ENCODE measurements at regions not wholly inside any gene's neighbourhood (a gene's known extent, or its start where the extent isn't known, plus 50 kb on each side); places are given as distances from the start of the nearest gene placed in this dataset.
"Not testable (repeated sequence)": the region's sequence is repeated elsewhere in the genome, so short reads cannot be mapped to it uniquely, and the experiment has no call there.

- intact Hi-C loops (cut with micrococcal nuclease), result loop anchor here (5.0 kb wide), 2 partner anchors 998 to 1243 kb away; no protein-coding TSS in a partner anchor
Observed at GRCh38 chr7:81484261-81484660, 285.6 kb downstream of the HGF start.

- intact Hi-C loops (cut with micrococcal nuclease), result loop anchor here (2.0 to 5.0 kb wide), 3 partner anchors 1000 to 1245 kb away; no protein-coding TSS in a partner anchor
Observed at GRCh38 chr7:81482600-81483186, 287.2 kb downstream of the HGF start.

- intact Hi-C loops (cut with micrococcal nuclease), result no loop called here
Observed at GRCh38 chr7:81478664-81479063, 291.2 kb downstream of the HGF start.

GRCh38 chr7:81478201-81478600 lies 291.6 kb downstream of the HGF start:
- intact Hi-C loops (cut with micrococcal nuclease), result not testable (repeated sequence)

GRCh38 chr7:81473236-81473635 lies 296.6 kb downstream of the HGF start:
- intact Hi-C loops (cut with micrococcal nuclease), result no loop called here

GRCh38 chr7:81470724-81471379 lies 299.0 kb downstream of the HGF start:
- intact Hi-C loops (cut with micrococcal nuclease), result loop anchor here (1.0 kb wide), 1 partner anchor 772 kb away; no protein-coding TSS in a partner anchor

- intact Hi-C loops (cut with micrococcal nuclease), result loop anchor here (1.0 kb wide), 1 partner anchor 771 kb away; no protein-coding TSS in a partner anchor
Observed at GRCh38 chr7:81469869-81470723, 299.8 kb downstream of the HGF start.

- intact Hi-C loops (cut with micrococcal nuclease), result no loop called here
Observed at GRCh38 chr7:81469153-81469868, 300.5 kb downstream of the HGF start.

- intact Hi-C loops (cut with micrococcal nuclease), result no loop called here
Observed at GRCh38 chr7:81468526-81468925, 301.3 kb downstream of the HGF start.

GRCh38 chr7:81467964-81468363 lies 301.9 kb downstream of the HGF start:
- intact Hi-C loops (cut with micrococcal nuclease), result no loop called here

- intact Hi-C loops (cut with micrococcal nuclease), result no loop called here
Observed at GRCh38 chr7:81462672-81463071, 307.2 kb downstream of the HGF start.

- intact Hi-C loops (cut with micrococcal nuclease), result no loop called here
Observed at GRCh38 chr7:81460250-81461045, 309.4 kb downstream of the HGF start.

GRCh38 chr7:81459485-81459884 lies 310.4 kb downstream of the HGF start:
- intact Hi-C loops (cut with micrococcal nuclease), result no loop called here

- intact Hi-C loops (cut with micrococcal nuclease), result no loop called here
Observed at GRCh38 chr7:81457852-81458522, 311.9 kb downstream of the HGF start.

GRCh38 chr7:81453770-81454169 lies 316.1 kb downstream of the HGF start:
- intact Hi-C loops (cut with micrococcal nuclease), result not testable (repeated sequence)

GRCh38 chr7:81449105-81449504 lies 320.7 kb downstream of the HGF start:
- intact Hi-C loops (cut with micrococcal nuclease), result no loop called here

GRCh38 chr7:81447351-81447952 lies 322.4 kb downstream of the HGF start:
- intact Hi-C loops (cut with micrococcal nuclease), result no loop called here

- intact Hi-C loops (cut with micrococcal nuclease), result no loop called here
Observed at GRCh38 chr7:81446212-81446611, 323.6 kb downstream of the HGF start.

- intact Hi-C loops (cut with micrococcal nuclease), result no loop called here
Observed at GRCh38 chr7:81445462-81445861, 324.4 kb downstream of the HGF start.

GRCh38 chr7:81441750-81442149 lies 328.1 kb downstream of the HGF start:
- intact Hi-C loops (cut with micrococcal nuclease), result no loop called here
